Activated CD8-positive, alpha-beta T cell treated with anti-CD3 and anti-CD28 coated beads, Interleukin-2, amount 10 ng/mL, durations not matched to agents 7 days and 5 days (primary cell): ENCODE measurements at regions not wholly inside any gene's neighbourhood (a gene's known extent, or its start where the extent isn't known, plus 50 kb on each side); places are given as distances from the start of the nearest gene placed in this dataset.
"Not testable (repeated sequence)": the region's sequence is repeated elsewhere in the genome, so short reads cannot be mapped to it uniquely, and the experiment has no call there.

Experiments used
- ATAC-seq: fragments of 150-1000 bp; cut with Tn5 transposase; one replicate; pipeline ENCODE4 v1.10.0; 2021; ENCODE audit warnings: moderate library complexity
- CTCF ChIA-PET: fragments of 350-600 bp; sonication (Branson Sonifier 250); formaldehyde crosslinking; loops from one replicate; lab custom pipeline; 2021; ENCODE audit warnings: antibody characterized with exemption; lab: Charles Lee
- POLR2A ChIA-PET: fragments of 350-600 bp; sonication (Branson Sonifier 250); formaldehyde crosslinking; loops from one replicate; lab custom pipeline; 2021; ENCODE audit warnings: antibody characterized with exemption; lab: Charles Lee
- DNase-seq: peaks from one replicate; pipeline ENCODE4 v3.0.0-alpha.2; 2020
- H3K27ac Mint-ChIP-seq: one replicate; pipeline ENCODE4 v1.8.0; 2021; ENCODE audit warnings: mild to moderate bottlenecking, mixed read lengths
- H3K27me3 Mint-ChIP-seq: one replicate; pipeline ENCODE4 v1.8.0; 2021; ENCODE audit warnings: low read depth, mixed read lengths
- H3K36me3 Mint-ChIP-seq: one replicate; pipeline ENCODE4 v1.8.0; 2021; ENCODE audit warnings: low read depth, mixed read lengths
- H3K4me1 Mint-ChIP-seq: one replicate; pipeline ENCODE4 v1.8.0; 2021; ENCODE audit warnings: low read depth, mixed read lengths
- H3K4me3 Mint-ChIP-seq: one replicate; pipeline ENCODE4 v1.8.0; 2021; ENCODE audit warnings: mild to moderate bottlenecking, mixed read lengths
- H3K9me3 Mint-ChIP-seq: one replicate; pipeline ENCODE4 v1.8.0; 2022; ENCODE audit warnings: mixed read lengths; ENCODE audit not compliant: insufficient read depth

- POLR2A ChIA-PET: interaction anchor here (0.6 kb wide), 1 partner anchor 676 kb away, joined by 3 read pairs; no protein-coding TSS in a partner anchor
- no peak overlapping the region for H3K4me3 Mint-ChIP-seq
- no peaks in the 10 kb centered on the region for H3K4me1 Mint-ChIP-seq
- H3K27ac Mint-ChIP-seq: no peak overlapping the region
- peak; percentile 11 for DNase-seq
- no peaks in the 10 kb centered on the region for H3K27me3 Mint-ChIP-seq
- no peaks in the 10 kb centered on the region for H3K36me3 Mint-ChIP-seq
- CTCF ChIA-PET: no interaction called here
- no peaks in the 10 kb centered on the region for H3K9me3 Mint-ChIP-seq
- no peak for ATAC-seq
These were observed 115.6 kb upstream of the OTOS start for GRCh38 chr2:240255811-240256703.

- DNase-seq (peak; percentile 12), ATAC-seq (no peak)
- Mint-ChIP-seq H3K27ac (no peak overlapping the region), H3K4me3 (no peak overlapping the region), H3K9me3 (no peaks in the 10 kb centered on the region), H3K27me3 (no peaks in the 10 kb centered on the region), H3K4me1 (no peaks in the 10 kb centered on the region), H3K36me3 (no peaks in the 10 kb centered on the region)
- POLR2A ChIA-PET: no interaction called here
- CTCF ChIA-PET: no interaction called here
These were observed 116.5 kb upstream of the OTOS start for GRCh38 chr2:240256704-240257637.

GRCh38 chr2:240257940-240258580 lies 117.6 kb upstream of the OTOS start:
- Mint-ChIP-seq H3K27me3 (no peaks in the 10 kb centered on the region), H3K4me3 (no peak overlapping the region), H3K36me3 (no peaks in the 10 kb centered on the region), H3K9me3 (peaks cover 4% of the 10 kb centered on the region), H3K27ac (no peak overlapping the region), H3K4me1 (no peaks in the 10 kb centered on the region)
- ChIA-PET CTCF (no interaction called here), POLR2A (no interaction called here)
- DNase-seq: peak; percentile 14
- no peak for ATAC-seq

GRCh38 chr2:240258685-240259084 lies 118.2 kb upstream of the OTOS start:
- CTCF ChIA-PET: no interaction called here
- peaks cover 4% of the 10 kb centered on the region for H3K9me3 Mint-ChIP-seq
- no peaks in the 10 kb centered on the region for H3K36me3 Mint-ChIP-seq
- no peaks in the 10 kb centered on the region for H3K4me1 Mint-ChIP-seq
- ATAC-seq: no peak
- no peaks in the 10 kb centered on the region for H3K27me3 Mint-ChIP-seq
- no peak overlapping the region for H3K4me3 Mint-ChIP-seq
- DNase-seq: no peak
- H3K27ac Mint-ChIP-seq: no peak overlapping the region
- POLR2A ChIA-PET: no interaction called here

- H3K27me3 Mint-ChIP-seq: no peaks in the 10 kb centered on the region
- peaks cover 4% of the 10 kb centered on the region for H3K9me3 Mint-ChIP-seq
- no peaks in the 10 kb centered on the region for H3K4me1 Mint-ChIP-seq
- ATAC-seq (no peak), DNase-seq (peak; percentile 7)
- no peak overlapping the region for H3K4me3 Mint-ChIP-seq
- ChIA-PET CTCF (no interaction called here), POLR2A (no interaction called here)
- H3K27ac Mint-ChIP-seq: no peak overlapping the region
- no peaks in the 10 kb centered on the region for H3K36me3 Mint-ChIP-seq
These were observed 118.9 kb upstream of the OTOS start for GRCh38 chr2:240259201-240259923.

- H3K27ac Mint-ChIP-seq: no peak overlapping the region
- CTCF ChIA-PET: no interaction called here
- H3K4me3 Mint-ChIP-seq: no peak overlapping the region
- H3K9me3 Mint-ChIP-seq: peaks cover 4% of the 10 kb centered on the region
- DNase-seq: peak; percentile 6
- H3K27me3 Mint-ChIP-seq: peaks cover 1% of the 10 kb centered on the region
- no peaks in the 10 kb centered on the region for H3K4me1 Mint-ChIP-seq
- no peak for ATAC-seq
- POLR2A ChIA-PET: no interaction called here
- no peaks in the 10 kb centered on the region for H3K36me3 Mint-ChIP-seq
These were observed 119.6 kb upstream of the OTOS start for GRCh38 chr2:240259924-240260529.

- Mint-ChIP-seq H3K27ac (no peak overlapping the region), H3K36me3 (no peaks in the 10 kb centered on the region), H3K9me3 (peaks cover 4% of the 10 kb centered on the region), H3K4me3 (no peak overlapping the region), H3K4me1 (no peaks in the 10 kb centered on the region), H3K27me3 (peaks cover 5% of the 10 kb centered on the region)
- CTCF ChIA-PET: no interaction called here
- ATAC-seq (no peak), DNase-seq (peak; percentile 6)
- POLR2A ChIA-PET: no interaction called here
These were observed 120.2 kb upstream of the OTOS start for GRCh38 chr2:240260664-240261063.

- H3K9me3 Mint-ChIP-seq, ATAC-seq, H3K4me3 Mint-ChIP-seq, H3K36me3 Mint-ChIP-seq, H3K27ac Mint-ChIP-seq, CTCF ChIA-PET, POLR2A ChIA-PET, DNase-seq, H3K4me1 Mint-ChIP-seq: not testable (repeated sequence)
- peaks cover 14% of the 10 kb centered on the region for H3K27me3 Mint-ChIP-seq
These were observed 122.1 kb upstream of the OTOS start for GRCh38 chr2:240262578-240262977.

- POLR2A ChIA-PET: no interaction called here
- peaks cover 16% of the 10 kb centered on the region for H3K9me3 Mint-ChIP-seq
- peak; percentile 6 for DNase-seq
- no peaks in the 10 kb centered on the region for H3K36me3 Mint-ChIP-seq
- peaks cover 38% of the 10 kb centered on the region for H3K27me3 Mint-ChIP-seq
- no peaks in the 10 kb centered on the region for H3K4me1 Mint-ChIP-seq
- CTCF ChIA-PET: no interaction called here
- no peak overlapping the region for H3K4me3 Mint-ChIP-seq
- H3K27ac Mint-ChIP-seq: no peak overlapping the region
- no peak for ATAC-seq
These were observed 128.9 kb upstream of the OTOS start for GRCh38 chr2:240269380-240269779.

GRCh38 chr2:240269886-240270285 lies 129.4 kb upstream of the OTOS start:
- ATAC-seq: no peak
- Mint-ChIP-seq H3K4me1 (no peaks in the 10 kb centered on the region), H3K4me3 (no peak overlapping the region), H3K36me3 (no peaks in the 10 kb centered on the region), H3K27ac (no peak overlapping the region), H3K9me3 (peaks cover 16% of the 10 kb centered on the region), H3K27me3 (peaks cover 41% of the 10 kb centered on the region)
- POLR2A ChIA-PET: no interaction called here
- CTCF ChIA-PET: no interaction called here
- peak; percentile 9 for DNase-seq
